SU-DHL-6 (cell line): ENCODE measurements at regions not wholly inside any gene's neighbourhood (a gene's known extent, or its start where the extent isn't known, plus 50 kb on each side); places are given as distances from the start of the nearest gene placed in this dataset.
A peak's percentile ranks its signal among the peaks of the same experiment; 100 is the strongest.

ENCODE experiments used
- H2AFZ ChIP-seq: fragments of 200-600 bp; sonication (generic); 2 replicates; pipeline ENCODE4 v1.6.1; 2014; ENCODE audit warnings: low read depth, mild to moderate bottlenecking, moderate library complexity, mixed read lengths, antibody characterized with exemption, low read length; ENCODE audit not compliant: severe bottlenecking
- H3F3A ChIP-seq: fragments of 200-600 bp; shearing (Covaris generic); 2 replicates; pipeline ENCODE4 v1.6.0; 2016; ENCODE audit warnings: antibody characterized with exemption, mild to moderate bottlenecking; ENCODE audit not compliant: insufficient read depth
- H3K27ac ChIP-seq: fragments of 200-600 bp; sonication (generic); 2 replicates; pipeline ENCODE4 v1.5.1; 2016; ENCODE audit warnings: low read depth, mild to moderate bottlenecking, low read length, moderate library complexity, mixed read lengths
- H3K27me3 ChIP-seq: fragments of 200-600 bp; sonication (generic), shearing (Covaris generic); 2 replicates; pipeline ENCODE4 v1.6.0; 2014; ENCODE audit warnings: mild to moderate bottlenecking, low read length
- H3K36me3 ChIP-seq: fragments of 200-600 bp; sonication (generic); 2 replicates; pipeline ENCODE4 v1.6.1; 2014; ENCODE audit warnings: mild to moderate bottlenecking, low read length, mixed read lengths
- H3K4me2 ChIP-seq: fragments of 300-600, 200-600 bp; shearing (Covaris generic), sonication (generic); 2 replicates; pipeline ENCODE4 v1.6.0; 2014; ENCODE audit warnings: low read length, low read depth, mild to moderate bottlenecking; ENCODE audit not compliant: poor library complexity, severe bottlenecking
- H3K4me3 ChIP-seq: fragments of 200-600 bp; sonication (generic); 2 replicates; pipeline ENCODE4 v1.5.1; 2014; ENCODE audit warnings: antibody characterized with exemption, low read length, mild to moderate bottlenecking, mixed read lengths; ENCODE audit not compliant: insufficient read depth, poor library complexity, severe bottlenecking
- H3K79me2 ChIP-seq: fragments of 200-600 bp; sonication (generic); 2 replicates; pipeline ENCODE4 v1.6.1; 2014; ENCODE audit warnings: mild to moderate bottlenecking, low read length, moderate library complexity; ENCODE audit not compliant: insufficient read depth
- H3K9ac ChIP-seq: fragments of 200-600 bp; sonication (generic); 2 replicates; pipeline ENCODE4 v1.7.0; 2014; ENCODE audit warnings: mild to moderate bottlenecking, low read length
- H3K9me2 ChIP-seq: fragments of 200-600 bp; sonication (generic); replicated peaks from 2 replicates; pipeline ENCODE4 v1.6.1; 2014; ENCODE audit warnings: low read length; ENCODE audit not compliant: insufficient read depth
- H3K9me3 ChIP-seq: fragments of 200-600 bp; sonication (generic); 2 replicates; pipeline ENCODE4 v1.6.1; 2014; ENCODE audit warnings: low read length, mixed read lengths; ENCODE audit not compliant: insufficient read depth
- H4K20me1 ChIP-seq: fragments of 200-600 bp; sonication (generic); 2 replicates; pipeline ENCODE4 v1.6.1; 2014; ENCODE audit warnings: low read depth, mild to moderate bottlenecking, antibody characterized with exemption, low read length, moderate library complexity, mixed read lengths
- EZH2phosphoT487 ChIP-seq: fragments of 200-600 bp; sonication (generic), shearing (Covaris generic); conservative IDR thresholded peaks from 2 replicates; pipeline ENCODE4 v1.6.1; 2018; ENCODE audit warnings: mild to moderate bottlenecking, antibody characterized with exemption, low read length, moderate library complexity, mixed read lengths
- TF ChIP-seq, protein P1 (sequence below): fragments of 200-600 bp; sonication (generic); IDR thresholded peaks from one replicate; pipeline ENCODE4 v1.5.1; 2017; ENCODE audit warnings: antibody characterized with exemption, mild to moderate bottlenecking, low read length, moderate library complexity; ENCODE audit not compliant: insufficient read depth, poor library complexity, severe bottlenecking

GRCh38 chr21:23488245-23488644 is 2119.0 kb downstream of the MRPL39 start:
- H3K9me2 ChIP-seq, result no peaks in the 10 kb centered on the region
- H3K9ac ChIP-seq, result no peak overlapping the region
- peaks cover 4% of the 10 kb centered on the region; the same call in 1 of the 2 replicates for H3K36me3 ChIP-seq
- TF ChIP-seq EZH2phosphoT487, result no peak
- TF ChIP-seq, protein P1, sequence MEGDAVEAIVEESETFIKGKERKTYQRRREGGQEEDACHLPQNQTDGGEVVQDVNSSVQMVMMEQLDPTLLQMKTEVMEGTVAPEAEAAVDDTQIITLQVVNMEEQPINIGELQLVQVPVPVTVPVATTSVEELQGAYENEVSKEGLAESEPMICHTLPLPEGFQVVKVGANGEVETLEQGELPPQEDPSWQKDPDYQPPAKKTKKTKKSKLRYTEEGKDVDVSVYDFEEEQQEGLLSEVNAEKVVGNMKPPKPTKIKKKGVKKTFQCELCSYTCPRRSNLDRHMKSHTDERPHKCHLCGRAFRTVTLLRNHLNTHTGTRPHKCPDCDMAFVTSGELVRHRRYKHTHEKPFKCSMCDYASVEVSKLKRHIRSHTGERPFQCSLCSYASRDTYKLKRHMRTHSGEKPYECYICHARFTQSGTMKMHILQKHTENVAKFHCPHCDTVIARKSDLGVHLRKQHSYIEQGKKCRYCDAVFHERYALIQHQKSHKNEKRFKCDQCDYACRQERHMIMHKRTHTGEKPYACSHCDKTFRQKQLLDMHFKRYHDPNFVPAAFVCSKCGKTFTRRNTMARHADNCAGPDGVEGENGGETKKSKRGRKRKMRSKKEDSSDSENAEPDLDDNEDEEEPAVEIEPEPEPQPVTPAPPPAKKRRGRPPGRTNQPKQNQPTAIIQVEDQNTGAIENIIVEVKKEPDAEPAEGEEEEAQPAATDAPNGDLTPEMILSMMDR, result no peak
- H3K9me3 ChIP-seq, result no peaks in the 10 kb centered on the region; the same call in 1 of the 2 replicates
- H3K79me2 ChIP-seq, result no peaks in the 10 kb centered on the region
- H4K20me1 ChIP-seq, result no peaks in the 10 kb centered on the region
- no peaks in the 10 kb centered on the region for H3F3A ChIP-seq
- H3K4me2 ChIP-seq, result no peak overlapping the region
- no peak overlapping the region for H2AFZ ChIP-seq
- H3K4me3 ChIP-seq, result no peak overlapping the region
- H3K27ac ChIP-seq, result no peak overlapping the region
- no peaks in the 10 kb centered on the region for H3K27me3 ChIP-seq

DNA sequence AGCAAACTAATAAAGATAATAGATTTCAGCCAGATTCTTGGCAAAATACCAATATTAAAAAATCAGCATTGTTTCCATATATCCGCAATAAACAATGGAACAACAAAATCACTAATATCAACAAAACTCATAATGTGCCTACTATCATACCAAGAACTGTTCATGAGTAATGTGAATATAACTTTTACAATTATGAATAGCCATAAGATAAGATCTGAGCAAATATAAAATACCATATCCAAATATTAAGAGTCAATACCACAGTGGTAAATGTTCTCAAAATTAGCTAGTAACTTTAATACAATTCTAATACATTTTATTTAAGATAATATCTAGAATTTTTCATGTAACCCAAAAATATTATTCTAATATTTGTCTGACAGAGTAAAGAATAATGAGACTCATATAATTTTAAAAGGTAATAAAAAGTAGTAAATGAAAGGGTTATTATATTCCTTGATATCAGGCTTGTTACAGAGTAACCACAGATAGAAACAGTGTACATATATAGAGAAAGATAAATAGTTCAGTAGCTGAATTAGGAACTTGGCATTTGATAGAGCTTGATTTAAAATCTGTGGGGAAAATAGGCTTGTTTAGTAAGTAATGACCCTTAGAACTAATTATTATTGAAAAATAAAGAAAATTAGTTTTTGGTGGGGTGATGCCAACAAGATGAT is 2126.6 kb downstream of the MRPL39 start:
- no peaks in the 10 kb centered on the region for H3K79me2 ChIP-seq
- H4K20me1 ChIP-seq, result no peaks in the 10 kb centered on the region
- H3K9ac ChIP-seq, result no peak overlapping the region
- peaks cover 3% of the 10 kb centered on the region; the same call in 1 of the 2 replicates for H3K36me3 ChIP-seq
- no peaks in the 10 kb centered on the region for H3K9me2 ChIP-seq
- no peak overlapping the region for H3K4me3 ChIP-seq
- no peak for TF ChIP-seq EZH2phosphoT487
- TF ChIP-seq, protein P1, result no peak
- no peak overlapping the region for H3K4me2 ChIP-seq
- no peak overlapping the region for H2AFZ ChIP-seq
- H3K27me3 ChIP-seq, result no peaks in the 10 kb centered on the region
- no peaks in the 10 kb centered on the region for H3F3A ChIP-seq
- H3K9me3 ChIP-seq, result no peaks in the 10 kb centered on the region
- no peak overlapping the region for H3K27ac ChIP-seq

DNA sequence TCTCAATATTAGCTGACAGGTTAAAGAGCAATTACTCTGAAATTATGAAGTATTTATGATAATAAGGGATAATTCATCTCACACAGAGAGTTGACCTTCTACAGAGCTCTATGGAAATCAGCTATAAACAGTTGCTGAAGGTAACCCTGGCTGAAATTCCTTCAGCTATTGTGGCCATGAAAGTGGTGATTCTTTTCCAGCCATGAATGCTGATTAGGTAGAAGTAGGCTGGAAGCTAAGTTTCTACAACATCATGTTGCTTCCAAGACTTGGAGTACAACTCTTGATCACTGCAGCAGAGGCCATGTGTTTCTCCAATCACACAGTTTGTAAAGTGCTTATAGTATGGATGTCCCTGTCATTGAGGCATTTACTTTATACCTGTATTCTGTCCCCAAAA is 2128.9 kb downstream of the MRPL39 start:
- Histone ChIP-seq H3K9me2 (no peaks in the 10 kb centered on the region), H3K4me3 (no peak overlapping the region), H2AFZ (peak overlapping the region; percentile 21), H3K9ac (no peak overlapping the region), H3K36me3 (peaks cover 3% of the 10 kb centered on the region; the same call in 1 of the 2 replicates), H3K4me2 (no peak overlapping the region), H3K27me3 (no peaks in the 10 kb centered on the region), H3K27ac (no peak overlapping the region), H3K79me2 (no peaks in the 10 kb centered on the region), H3F3A (no peaks in the 10 kb centered on the region), H4K20me1 (no peaks in the 10 kb centered on the region), H3K9me3 (no peaks in the 10 kb centered on the region)
- TF ChIP-seq EZH2phosphoT487, result no peak
- TF ChIP-seq, protein P1, result no peak
